SW480 (cell line): ENCODE measurements at regions not wholly inside any gene's neighbourhood (a gene's known extent, or its start where the extent isn't known, plus 50 kb on each side); places are given as distances from the start of the nearest gene placed in this dataset.
A peak's percentile ranks its signal among the peaks of the same experiment; 100 is the strongest.

Experiments
- DNase-seq: peaks from one replicate; pipeline ENCODE4 v3.0.0-alpha.2; 2016; ENCODE audit warnings: low spot score

DNA sequence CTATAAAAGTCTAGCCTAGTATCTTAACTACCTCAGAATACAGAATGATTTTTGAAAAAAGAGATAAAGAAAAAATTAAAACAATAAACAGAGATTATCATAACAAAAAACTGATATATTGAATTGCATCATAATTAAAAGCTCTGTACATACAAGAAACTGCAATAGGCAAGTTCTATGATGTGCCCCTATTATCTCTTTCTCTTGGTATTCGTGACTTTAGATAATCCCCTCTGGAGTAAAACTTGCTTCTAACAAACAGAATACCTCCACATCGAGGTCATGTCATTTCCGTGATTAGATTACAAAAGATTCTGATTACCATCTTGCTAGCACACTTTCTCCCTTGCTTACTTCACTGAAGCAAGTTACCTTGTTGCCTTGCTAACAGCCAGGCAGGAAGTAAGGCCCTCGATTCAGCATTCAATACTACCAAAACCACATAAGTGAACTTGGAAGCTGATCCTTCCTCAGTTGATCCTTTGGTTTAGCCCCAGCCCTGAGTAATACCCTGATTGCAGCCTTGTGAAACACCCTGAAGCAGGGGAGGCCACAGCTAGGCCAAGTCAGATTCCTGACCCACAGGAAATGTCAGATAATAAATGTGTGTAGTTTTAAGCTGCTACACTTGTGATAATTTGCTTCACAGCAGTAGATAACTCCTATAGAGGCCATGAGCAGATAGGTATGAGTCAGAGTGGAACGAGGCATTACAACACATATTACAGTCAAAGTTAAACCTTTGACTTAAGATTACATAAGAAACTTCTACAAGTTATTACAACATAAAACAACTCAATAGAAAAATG, 53.7 kb upstream of the TMX4 start:
- no peak for DNase-seq

DNA sequence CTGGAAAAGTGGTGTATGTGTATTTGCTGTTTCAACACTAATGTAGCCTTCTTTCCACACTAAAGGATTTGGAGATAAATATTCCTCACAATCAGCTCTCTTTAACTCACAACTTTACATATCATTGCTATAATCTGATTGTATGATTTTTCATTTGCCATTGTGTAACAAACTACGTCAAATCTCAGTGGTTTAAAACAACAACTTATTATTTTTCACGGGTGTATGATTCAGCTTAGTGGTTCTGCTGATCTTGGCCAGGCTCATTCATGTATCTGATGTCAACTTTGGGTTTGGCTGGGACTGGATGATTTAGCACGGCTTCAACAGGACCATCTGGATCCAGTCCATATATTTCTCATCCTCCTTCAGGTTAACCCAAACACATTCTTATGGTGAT, 55.4 kb upstream of the TMX4 start:
- DNase-seq, result no peak

DNA sequence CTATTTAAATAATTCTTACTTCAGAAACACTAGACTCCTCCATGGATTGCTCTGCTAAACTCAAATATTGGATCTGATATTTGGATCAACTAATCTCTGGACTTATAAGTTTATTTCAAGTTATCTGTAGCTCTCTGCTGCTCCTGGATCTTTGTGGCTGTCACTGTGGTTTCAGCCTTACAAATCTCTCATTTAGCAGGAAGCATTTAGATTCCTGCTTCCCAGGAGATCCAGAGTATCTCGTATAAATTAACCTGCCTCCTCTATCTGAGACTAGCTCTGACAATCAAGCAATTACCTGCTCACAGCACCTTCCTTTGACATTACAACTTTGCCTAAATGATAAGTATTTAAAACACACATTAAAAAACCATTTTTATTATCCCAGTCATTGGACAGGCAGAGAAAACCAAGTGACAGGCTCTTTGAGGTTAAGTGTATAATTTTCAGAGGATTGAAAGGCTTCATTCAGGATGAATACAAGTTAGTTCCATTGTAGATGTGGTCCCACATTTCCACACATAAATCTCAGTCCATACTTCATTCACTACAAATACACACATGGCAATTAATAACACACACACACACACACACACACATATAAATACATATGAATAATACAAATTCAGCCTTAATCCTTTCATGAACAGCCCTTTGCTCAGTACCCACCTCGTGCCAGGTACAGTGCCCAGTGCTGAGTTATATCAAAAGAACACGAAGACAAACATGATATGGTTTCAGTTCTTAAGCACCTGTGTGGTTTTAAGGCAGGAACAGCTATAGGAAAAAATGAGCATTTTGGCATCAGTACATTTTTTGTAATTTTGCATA, 55.5 kb upstream of the PLCB1 start:
- DNase-seq, result no peak

DNA sequence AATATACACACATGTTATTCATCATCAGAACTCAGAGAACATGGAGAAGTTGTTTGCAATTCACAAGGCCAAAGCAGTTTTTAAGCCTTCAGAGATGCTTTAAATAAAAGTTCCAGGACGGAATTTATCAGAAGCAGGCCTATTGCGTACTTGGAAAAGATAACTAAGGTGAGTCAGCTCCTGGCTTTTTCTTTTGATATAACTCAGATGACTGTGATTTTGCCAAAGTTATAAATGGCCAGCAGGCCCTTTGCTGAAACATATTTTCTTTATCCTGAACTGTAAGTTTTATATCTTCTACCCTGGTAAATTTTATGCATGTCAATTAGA, 55.0 kb upstream of the PLCB1 start:
- no peak for DNase-seq

DNA sequence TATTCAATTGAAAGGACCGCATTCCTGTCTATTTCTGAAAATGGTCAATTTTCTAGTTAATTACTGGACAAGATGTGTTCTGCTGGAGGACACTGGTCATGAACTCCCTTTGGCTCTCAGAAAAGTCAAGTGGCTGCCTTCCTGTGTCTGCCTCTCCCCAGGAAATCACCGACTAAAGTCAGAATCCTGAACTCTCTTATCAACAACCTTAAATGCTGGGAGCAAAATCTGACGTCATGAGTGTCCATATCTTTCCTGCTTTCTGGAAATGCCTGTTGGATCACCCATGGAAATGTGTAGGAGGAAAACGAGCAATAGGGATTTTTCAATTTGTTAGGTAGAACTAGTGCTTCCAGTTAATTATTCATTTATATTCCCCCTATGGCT, 53.5 kb upstream of the PLCB1 start:
- DNase-seq, result no peak

DNA sequence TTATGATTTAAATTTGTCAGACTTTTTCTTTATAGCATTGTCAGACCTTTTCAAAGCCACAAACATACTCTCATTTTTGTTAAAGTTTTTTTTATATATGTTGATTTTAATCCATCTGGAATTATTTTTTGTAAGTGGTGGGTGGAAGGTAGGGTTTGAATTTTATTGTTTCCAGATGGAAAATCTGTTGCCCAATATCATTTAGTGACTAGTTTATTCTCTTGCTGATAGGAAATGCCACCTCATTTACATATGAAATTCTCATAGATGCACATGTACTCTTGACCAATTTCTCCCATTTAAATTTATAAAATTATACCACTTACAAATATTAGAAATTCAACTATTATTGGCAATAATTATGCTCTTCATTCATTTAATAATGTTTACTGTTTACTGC, 52.1 kb upstream of the PLCB1 start:
- DNase-seq, result no peak

DNA sequence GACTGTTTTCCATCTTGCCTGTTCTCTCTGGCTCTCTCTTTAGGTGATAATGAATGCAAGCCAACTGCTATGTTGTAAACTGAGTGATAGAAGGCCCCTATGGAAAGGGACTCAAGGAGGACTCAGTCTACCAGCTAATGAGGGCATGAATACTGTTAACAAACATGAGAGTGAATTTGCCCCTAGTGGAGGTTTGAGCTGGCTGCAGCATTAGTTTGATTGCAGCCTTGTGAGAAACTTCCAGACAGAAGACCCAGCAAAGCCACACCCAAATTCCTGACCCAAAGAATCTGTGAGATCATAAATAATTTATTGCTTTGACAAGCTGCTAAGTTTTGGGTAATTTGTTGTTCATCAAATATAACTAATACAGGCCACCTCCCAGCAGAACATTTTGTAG, 50.0 kb upstream of the PLCB1 start:
- DNase-seq, result peak; percentile 22
